MCF 10A (cell line): ENCODE measurements at regions not wholly inside any gene's neighbourhood (a gene's known extent, or its start where the extent isn't known, plus 50 kb on each side); places are given as distances from the start of the nearest gene placed in this dataset.

ENCODE experiments used
- BruUV-seq: library from RNA; stranded (reverse); fragments of 400-500 nt; replicated peaks from 2 replicates; lab custom pipeline; 2021; lab: Mats Ljungman, UMichigan
- CTCF ChIA-PET: fragments of 300-600 bp; sonication (Branson Sonifier 250); formaldehyde crosslinking; extraction: SDS; loops from one replicate; lab custom pipeline; 2021; ENCODE audit warnings: antibody characterized with exemption, inconsistent platforms; lab: Yijun Ruan, JAX
- POLR2A ChIA-PET: fragments of 300-600, 350-650 bp; sonication (Branson Sonifier 250); formaldehyde crosslinking; extraction: SDS; loops from one replicate; lab custom pipeline; 2020; ENCODE audit warnings: antibody characterized with exemption, inconsistent platforms; lab: Yijun Ruan, JAX
- DNase-seq: peaks from one replicate; pipeline ENCODE4 v3.0.0-alpha.2; 2018; ENCODE audit not compliant: unreplicated experiment
- H3K27ac Mint-ChIP-seq: one replicate; pipeline ENCODE4 v1.8.0; 2022; ENCODE audit warnings: mild to moderate bottlenecking, low read depth, mixed read lengths; ENCODE audit not compliant: unreplicated experiment
- H3K27me3 Mint-ChIP-seq: one replicate; pipeline ENCODE4 v1.8.0; 2022; ENCODE audit warnings: mixed read lengths; ENCODE audit not compliant: insufficient read depth, unreplicated experiment
- H3K36me3 Mint-ChIP-seq: one replicate; pipeline ENCODE4 v1.8.0; 2022; ENCODE audit warnings: mild to moderate bottlenecking, moderate library complexity, mixed read lengths; ENCODE audit not compliant: insufficient read depth, unreplicated experiment
- H3K4me1 Mint-ChIP-seq: one replicate; pipeline ENCODE4 v1.8.0; 2022; ENCODE audit warnings: mixed read lengths; ENCODE audit not compliant: insufficient read depth, unreplicated experiment
- H3K4me3 Mint-ChIP-seq: one replicate; pipeline ENCODE4 v1.8.0; 2022; ENCODE audit warnings: mild to moderate bottlenecking, moderate library complexity, mixed read lengths; ENCODE audit not compliant: unreplicated experiment
- H3K9me3 Mint-ChIP-seq: one replicate; pipeline ENCODE4 v1.8.0; 2022; ENCODE audit warnings: mixed read lengths; ENCODE audit not compliant: unreplicated experiment
- intact Hi-C: fragments of 100-400 bp; cut with micrococcal nuclease; formaldehyde crosslinking; loops from 2 replicates; pipeline ENCODE4 v1.14.1; 2022
- TF ChIP-seq, protein P1 (sequence below): fragments of 200-600 bp; IDR thresholded peaks from one replicate; pipeline ENCODE4 v1.8.0; 2022; ENCODE audit warnings: antibody characterized with exemption, mild to moderate bottlenecking; ENCODE audit not compliant: unreplicated experiment

- DNase-seq: no peak
- TF ChIP-seq, protein P1, sequence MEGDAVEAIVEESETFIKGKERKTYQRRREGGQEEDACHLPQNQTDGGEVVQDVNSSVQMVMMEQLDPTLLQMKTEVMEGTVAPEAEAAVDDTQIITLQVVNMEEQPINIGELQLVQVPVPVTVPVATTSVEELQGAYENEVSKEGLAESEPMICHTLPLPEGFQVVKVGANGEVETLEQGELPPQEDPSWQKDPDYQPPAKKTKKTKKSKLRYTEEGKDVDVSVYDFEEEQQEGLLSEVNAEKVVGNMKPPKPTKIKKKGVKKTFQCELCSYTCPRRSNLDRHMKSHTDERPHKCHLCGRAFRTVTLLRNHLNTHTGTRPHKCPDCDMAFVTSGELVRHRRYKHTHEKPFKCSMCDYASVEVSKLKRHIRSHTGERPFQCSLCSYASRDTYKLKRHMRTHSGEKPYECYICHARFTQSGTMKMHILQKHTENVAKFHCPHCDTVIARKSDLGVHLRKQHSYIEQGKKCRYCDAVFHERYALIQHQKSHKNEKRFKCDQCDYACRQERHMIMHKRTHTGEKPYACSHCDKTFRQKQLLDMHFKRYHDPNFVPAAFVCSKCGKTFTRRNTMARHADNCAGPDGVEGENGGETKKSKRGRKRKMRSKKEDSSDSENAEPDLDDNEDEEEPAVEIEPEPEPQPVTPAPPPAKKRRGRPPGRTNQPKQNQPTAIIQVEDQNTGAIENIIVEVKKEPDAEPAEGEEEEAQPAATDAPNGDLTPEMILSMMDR: no peak
- CTCF ChIA-PET: interaction anchor here (1.0 to 4.1 kb wide), 2 partner anchors 8 to 372 kb away, joined by 4 to 17 read pairs; no protein-coding TSS in a partner anchor
- no TSS peak for BruUV-seq
- POLR2A ChIA-PET: no interaction called here
- no peaks in the 10 kb centered on the region for H3K36me3 Mint-ChIP-seq
- H3K4me1 Mint-ChIP-seq: peaks cover 11% of the 10 kb centered on the region
- intact Hi-C loops: no loop called here
- H3K27ac Mint-ChIP-seq: no peak overlapping the region
- H3K27me3 Mint-ChIP-seq: no peaks in the 10 kb centered on the region
- H3K9me3 Mint-ChIP-seq: no peaks in the 10 kb centered on the region
- H3K4me3 Mint-ChIP-seq: no peak overlapping the region
These were observed 156.6 kb upstream of the ZFHX3 start for GRCh38 chr16:73204359-73205152.

- ChIA-PET CTCF (interaction anchor here (0.6 to 4.1 kb wide), 3 partner anchors 11 to 370 kb away, joined by 3 to 17 read pairs (median 3); no protein-coding TSS in a partner anchor), POLR2A (no interaction called here)
- no peak overlapping the region for H3K4me3 Mint-ChIP-seq
- no peaks in the 10 kb centered on the region for H3K27me3 Mint-ChIP-seq
- DNase-seq: peak; percentile 57
- TF ChIP-seq, protein P1: no peak
- no TSS peak for BruUV-seq
- H3K9me3 Mint-ChIP-seq: no peaks in the 10 kb centered on the region
- intact Hi-C loops: no loop called here
- H3K36me3 Mint-ChIP-seq: no peaks in the 10 kb centered on the region
- H3K27ac Mint-ChIP-seq: no peak overlapping the region
- peaks cover 11% of the 10 kb centered on the region for H3K4me1 Mint-ChIP-seq
These were observed 154.3 kb upstream of the ZFHX3 start for GRCh38 chr16:73202161-73202729.

GRCh38 chr16:73199214-73199613 is 151.3 kb upstream of the ZFHX3 start:
- no TSS peak for BruUV-seq

GRCh38 chr16:73198481-73198880 is 150.6 kb upstream of the ZFHX3 start:
- no peak for DNase-seq
- TF ChIP-seq, protein P1: no peak
- ChIA-PET CTCF (interaction anchor here (0.6 to 1.0 kb wide), 5 partner anchors 11 to 367 kb away, joined by 3 to 4 read pairs (median 3); no protein-coding TSS in a partner anchor), POLR2A (no interaction called here)
- Mint-ChIP-seq H3K4me1 (peaks cover 11% of the 10 kb centered on the region), H3K27ac (no peak overlapping the region), H3K27me3 (no peaks in the 10 kb centered on the region), H3K4me3 (no peak overlapping the region), H3K36me3 (no peaks in the 10 kb centered on the region), H3K9me3 (no peaks in the 10 kb centered on the region)
- intact Hi-C loops: loop anchor here (5.0 to 10.0 kb wide), 3 partner anchors 141 to 1074 kb away; no protein-coding TSS in a partner anchor
- no TSS peak for BruUV-seq

More at GRCh38 chr16:73199214-73199613, 151.3 kb upstream of the ZFHX3 start:
- peaks cover 11% of the 10 kb centered on the region for H3K4me1 Mint-ChIP-seq
- H3K9me3 Mint-ChIP-seq: no peaks in the 10 kb centered on the region
- CTCF ChIA-PET: interaction anchor here (0.9 to 1.0 kb wide), 2 partner anchors 22 to 368 kb away, joined by 3 to 4 read pairs; no protein-coding TSS in a partner anchor
- DNase-seq: no peak
- no peaks in the 10 kb centered on the region for H3K36me3 Mint-ChIP-seq
- no peak overlapping the region for H3K4me3 Mint-ChIP-seq
- intact Hi-C loops: loop anchor here (5.0 to 10.0 kb wide), 3 partner anchors 142 to 1074 kb away; no protein-coding TSS in a partner anchor
- no peaks in the 10 kb centered on the region for H3K27me3 Mint-ChIP-seq
- POLR2A ChIA-PET: no interaction called here
- TF ChIP-seq, protein P1: no peak
- H3K27ac Mint-ChIP-seq: no peak overlapping the region
